Amniotic stem cell (primary cell): ENCODE measurements at regions not wholly inside any gene's neighbourhood (a gene's known extent, or its start where the extent isn't known, plus 50 kb on each side); places are given as distances from the start of the nearest gene placed in this dataset.

Source experiments
- DNase-seq: peaks from one replicate; lab custom pipeline; 2025; lab: John Stamatoyannopoulos, UW

DNA sequence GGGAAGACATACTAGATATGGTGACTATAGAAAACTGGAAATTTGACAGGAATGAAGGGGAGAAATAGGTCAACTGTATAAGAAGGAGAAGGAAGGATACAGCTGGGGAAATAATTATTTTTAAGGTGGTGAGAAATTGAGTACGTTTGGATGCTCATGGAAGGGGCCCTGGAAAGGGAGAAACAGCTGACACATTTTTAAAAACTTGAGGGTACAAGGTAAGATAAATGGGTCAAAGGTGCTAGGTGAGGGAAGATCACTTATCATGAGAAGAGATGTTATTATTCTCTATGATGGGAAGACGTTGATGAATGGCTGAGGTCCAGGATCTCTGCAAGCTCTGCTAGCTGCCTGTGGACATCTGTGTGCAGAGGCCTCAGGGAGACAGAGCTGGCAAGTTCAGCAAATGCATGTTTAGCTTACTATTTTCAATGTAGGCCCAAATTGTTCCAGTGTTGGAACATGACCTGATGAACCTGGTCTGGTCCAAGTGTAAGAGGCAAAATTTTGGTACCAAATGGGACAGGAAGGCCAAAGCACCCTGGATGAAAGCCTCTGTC, 181.7 kb downstream of the MTRR start:
- DNase-seq = no peak

- no peak for DNase-seq
Observed at GRCh38 chr5:8053270-8053669, 184.3 kb downstream of the MTRR start.

DNA sequence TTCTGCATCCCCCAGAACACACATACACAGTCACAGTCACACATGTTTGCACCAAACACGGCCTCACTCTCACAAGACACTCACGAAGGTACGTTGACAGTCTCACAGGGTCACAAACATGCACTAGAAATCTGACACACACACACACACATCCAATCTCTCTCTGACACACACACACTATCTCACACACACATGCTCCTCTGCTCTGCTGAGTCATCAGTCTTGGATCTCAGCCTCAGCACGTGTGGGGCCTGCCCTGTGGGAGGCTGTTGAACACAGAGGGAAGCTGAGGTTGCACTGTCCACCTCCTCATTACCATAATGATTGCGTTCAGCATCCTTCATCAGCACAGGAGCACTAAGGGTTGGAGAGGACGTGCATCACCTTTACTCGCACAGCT, 188.8 kb downstream of the MTRR start:
- DNase-seq = no peak

DNA sequence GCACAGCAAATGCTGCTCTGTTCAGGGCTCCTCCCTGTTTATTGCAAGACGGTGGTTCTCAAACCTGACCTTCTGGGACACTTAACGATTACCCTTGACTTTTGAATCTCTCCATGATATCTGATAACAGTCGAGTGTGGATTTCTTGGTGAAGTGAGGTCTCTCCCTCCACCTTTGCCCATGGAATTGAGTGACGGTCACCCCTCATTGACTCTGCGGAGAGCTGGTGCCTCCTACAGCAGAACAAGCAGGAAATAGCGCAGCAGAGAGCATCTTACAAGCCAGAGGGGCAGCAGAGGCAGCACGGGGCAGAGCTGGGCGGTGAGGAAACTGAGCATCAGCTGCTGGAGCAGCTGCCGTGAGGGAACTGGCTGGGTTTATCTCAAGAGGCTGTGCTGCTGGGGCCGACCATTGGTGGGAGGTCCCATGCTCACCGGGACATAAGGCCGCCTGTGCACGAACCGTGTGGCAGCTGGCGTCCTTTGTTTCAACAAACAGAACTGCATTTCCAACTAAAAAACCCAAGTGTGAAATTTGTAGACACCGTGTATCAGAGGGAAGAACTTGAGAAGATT, 189.8 kb downstream of the MTRR start:
- DNase-seq = no peak

GRCh38 chr5:8059337-8059736, 190.4 kb downstream of the MTRR start:
- DNase-seq = no peak

- DNase-seq = no peak
Observed at GRCh38 chr5:8060235-8060952, 191.4 kb downstream of the MTRR start.

DNA sequence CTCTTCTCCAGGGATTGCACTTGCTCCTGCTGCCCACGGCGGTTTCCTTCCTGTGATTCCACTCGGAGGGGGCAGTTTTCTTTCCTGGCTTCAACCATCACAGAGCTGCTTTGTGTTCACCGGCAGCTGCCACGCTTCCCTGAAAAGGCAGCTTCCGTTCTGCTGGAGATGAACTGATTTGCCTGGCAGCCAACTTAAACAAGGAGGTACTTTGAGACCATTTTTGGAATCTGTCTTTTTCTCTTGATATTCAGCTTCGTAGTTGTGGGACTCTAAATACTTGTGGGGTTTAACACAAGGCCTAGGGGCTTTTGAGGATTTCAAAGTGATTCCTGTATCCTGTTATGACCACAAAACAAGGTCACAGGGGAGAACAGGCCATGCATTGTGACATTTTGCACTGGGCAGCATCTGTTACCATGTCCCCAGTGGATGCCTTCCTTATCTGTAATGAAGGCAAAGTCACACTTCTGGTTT, 192.0 kb downstream of the MTRR start:
- DNase-seq = no peak

DNA sequence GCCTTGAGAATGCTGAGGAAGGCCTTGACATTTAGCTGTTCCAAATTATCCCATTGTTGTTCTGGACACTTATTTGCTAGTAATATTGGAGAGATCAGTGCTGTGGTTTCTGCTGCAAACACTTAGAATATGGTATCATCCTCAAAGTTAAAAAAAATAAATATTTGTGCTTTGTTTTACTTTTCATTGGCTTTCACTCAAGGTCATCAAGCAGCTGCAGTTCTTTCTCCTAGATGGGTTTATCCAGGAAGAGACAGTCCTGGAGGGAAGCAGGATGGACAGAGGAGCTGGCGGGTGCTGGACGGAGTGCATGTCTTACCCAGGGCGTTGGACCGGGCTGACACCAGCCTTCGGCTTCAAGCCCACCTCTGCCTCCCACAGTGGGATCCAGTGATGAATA, 193.6 kb downstream of the MTRR start:
- no peak for DNase-seq

DNA sequence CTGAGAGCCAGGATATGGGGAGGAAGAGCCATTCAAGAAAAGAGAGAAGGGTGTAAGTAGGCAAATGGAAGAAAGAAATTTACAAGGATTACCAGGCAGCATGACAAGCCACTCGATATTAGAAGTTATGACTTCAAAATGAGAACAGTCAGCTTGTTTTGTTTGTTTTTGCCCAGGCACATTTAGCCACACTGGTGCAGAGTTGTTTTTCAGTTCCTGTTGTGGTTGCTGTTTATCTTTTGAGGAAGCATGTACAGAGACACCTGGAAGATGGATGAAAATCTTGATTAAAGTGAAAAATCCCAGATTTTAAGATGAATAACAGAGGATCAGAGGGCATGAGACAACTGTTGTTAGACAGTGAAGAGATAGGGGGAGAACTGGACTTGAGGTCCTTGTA, 199.1 kb downstream of the MTRR start:
- no peak for DNase-seq

DNA sequence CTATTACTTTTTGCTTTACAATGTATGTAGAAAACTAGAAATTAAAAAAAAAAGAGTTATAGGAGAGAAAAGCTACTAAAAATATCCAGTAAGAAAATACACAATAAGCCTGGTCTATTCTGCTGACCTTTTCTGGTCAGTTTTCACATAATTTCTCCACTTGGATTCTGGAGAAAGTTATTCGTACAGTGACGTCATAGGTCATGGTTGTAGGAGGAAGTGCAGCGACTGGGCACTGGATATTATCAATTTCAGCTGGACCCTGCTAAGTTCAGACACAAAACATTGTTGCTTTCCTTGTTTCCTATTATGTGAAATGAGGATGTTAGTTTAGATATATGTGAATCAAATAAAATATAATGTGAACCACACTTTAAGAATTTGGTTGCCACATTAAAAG, 201.2 kb downstream of the MTRR start:
- no peak for DNase-seq

DNA sequence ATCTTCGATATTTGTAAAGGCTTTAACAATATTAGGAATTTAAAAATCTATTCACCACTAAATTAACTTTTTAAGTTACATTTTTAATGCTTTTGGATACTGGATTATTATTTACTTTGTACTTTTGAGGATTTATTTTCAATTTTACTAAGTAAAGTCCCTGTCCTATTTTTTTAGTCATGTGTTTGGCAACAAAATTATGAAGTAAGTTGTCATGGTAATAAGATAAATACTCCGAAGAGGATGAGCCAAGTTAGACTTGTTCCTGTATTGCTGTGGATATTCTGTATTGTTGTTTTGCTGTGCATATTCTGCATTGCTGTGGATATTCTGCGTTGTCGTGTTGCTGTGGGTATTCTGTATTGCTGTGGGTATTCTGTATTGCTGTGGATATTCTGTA, 210.1 kb downstream of the MTRR start:
- no peak for DNase-seq

DNA sequence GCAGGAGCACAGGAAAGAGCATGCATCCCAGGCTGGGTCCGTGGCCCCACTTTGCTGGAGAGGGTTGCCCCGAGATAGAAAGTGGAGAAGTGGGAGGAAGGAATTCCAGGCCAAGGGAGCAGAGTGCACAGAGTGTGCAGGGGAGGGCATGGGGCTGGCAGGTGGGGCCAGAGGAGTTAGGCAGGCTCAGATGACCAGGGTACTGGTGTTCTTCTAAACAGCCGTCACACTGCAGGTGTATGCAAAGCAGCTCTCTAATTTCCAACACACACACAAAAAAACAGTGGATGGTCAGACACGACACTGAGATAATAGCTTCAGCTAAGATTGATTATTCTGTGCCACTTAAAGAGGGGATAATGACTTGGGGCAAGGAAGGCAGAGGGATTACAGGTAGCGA, 212.2 kb downstream of the MTRR start:
- no peak for DNase-seq

GRCh38 chr5:8093669-8094068, 224.7 kb downstream of the MTRR start:
- DNase-seq = no peak

DNA sequence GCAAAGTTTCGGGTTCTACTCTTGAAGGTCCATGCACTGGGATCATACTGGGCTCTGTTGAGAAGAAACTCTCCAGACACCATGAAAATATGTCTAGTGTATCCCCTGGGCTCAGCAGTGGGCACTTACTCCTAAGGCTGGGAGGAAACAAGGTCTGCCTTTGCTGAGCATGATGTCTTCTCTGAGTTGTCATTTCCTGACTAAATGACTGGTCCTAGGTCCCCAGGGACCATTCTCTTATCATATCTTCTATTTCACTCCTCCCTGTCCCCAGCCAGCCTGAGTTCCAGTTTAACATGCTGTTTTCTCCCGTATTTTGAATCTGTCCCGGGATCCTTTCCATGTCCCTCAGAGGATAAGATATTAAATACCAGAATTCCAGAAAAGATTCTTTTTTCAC, 225.4 kb downstream of the MTRR start:
- DNase-seq = no peak

- no peak for DNase-seq
Observed at GRCh38 chr5:8097146-8097545, 228.2 kb downstream of the MTRR start.

DNA sequence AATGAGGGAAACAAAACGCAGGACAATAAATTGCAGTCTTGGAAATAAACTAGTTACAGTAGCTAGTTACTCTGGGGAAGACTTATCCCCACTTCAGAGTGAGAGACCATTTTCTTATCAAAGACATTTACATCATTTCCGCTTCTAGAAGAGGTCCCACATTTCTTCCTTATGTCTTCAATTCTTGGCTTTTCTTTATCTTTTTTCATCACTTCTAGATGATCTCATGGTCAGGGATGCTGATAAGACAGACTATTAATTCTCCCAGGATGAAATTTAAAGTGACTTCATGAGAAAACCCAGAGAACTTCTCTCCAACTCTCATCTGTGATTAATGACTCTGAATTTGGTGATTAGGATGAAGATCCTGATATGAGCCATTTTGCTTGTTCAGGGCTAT, 229.1 kb downstream of the MTRR start:
- no peak for DNase-seq

DNA sequence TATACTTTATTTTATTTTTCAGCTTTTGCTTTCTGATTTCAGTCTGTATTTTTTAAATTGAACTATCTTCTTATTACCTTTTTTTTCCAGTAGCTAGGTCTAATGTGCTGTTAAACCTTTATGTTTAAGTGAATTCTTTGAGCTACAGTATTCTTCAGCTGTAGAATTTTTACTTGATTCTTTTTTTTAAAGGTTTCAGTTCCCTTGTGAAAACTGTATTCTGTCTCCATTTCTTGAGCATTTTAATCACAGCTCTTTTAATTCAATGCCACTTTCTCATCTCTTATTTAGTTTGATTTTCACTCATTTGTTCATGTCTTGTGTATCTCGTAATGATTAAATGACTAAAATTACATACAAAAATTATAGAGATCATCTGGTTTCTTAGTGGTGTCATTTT, 233.8 kb downstream of the MTRR start:
- no peak for DNase-seq

- DNase-seq = no peak
Observed at GRCh38 chr5:8114597-8115266, 245.8 kb downstream of the MTRR start.

DNA sequence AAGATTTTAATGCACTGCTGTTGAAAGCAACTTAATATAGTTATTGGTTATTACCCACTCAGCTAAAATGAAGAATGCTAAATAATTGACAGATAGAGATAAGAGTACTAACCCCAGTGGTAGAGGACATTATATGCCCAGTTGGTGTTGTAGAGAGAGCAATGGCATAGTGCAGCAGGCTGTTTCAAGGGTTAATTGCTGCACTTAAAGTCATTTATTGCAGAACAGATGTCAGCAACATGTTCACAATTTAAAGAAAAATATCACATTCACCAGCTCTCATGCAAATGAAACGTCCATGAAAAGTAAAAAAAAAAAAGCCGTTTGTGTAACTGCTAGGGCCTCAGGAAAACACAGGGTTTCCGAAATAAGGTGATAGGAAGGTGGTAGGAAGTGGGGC, 254.6 kb downstream of the MTRR start:
- DNase-seq = no peak

DNA sequence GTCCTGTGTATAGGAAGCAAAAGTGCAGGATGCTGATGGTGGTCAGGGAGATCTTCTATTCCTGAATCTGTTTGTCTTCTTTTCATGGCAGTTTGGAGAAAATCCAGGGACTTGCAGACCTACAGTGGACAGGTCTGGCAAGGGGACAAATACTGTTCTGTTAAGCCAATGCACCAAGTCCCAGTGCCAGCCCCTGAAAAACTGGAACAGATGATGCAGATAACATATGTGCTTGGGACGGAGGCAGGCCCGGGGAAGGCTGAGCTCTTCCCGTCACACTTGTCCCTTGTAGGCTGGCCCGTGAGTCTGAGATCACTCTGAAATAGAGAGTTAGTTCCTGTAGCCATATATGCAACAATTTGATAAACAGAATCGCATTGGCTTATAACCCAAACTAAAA, 265.7 kb downstream of the MTRR start:
- DNase-seq = no peak

DNA sequence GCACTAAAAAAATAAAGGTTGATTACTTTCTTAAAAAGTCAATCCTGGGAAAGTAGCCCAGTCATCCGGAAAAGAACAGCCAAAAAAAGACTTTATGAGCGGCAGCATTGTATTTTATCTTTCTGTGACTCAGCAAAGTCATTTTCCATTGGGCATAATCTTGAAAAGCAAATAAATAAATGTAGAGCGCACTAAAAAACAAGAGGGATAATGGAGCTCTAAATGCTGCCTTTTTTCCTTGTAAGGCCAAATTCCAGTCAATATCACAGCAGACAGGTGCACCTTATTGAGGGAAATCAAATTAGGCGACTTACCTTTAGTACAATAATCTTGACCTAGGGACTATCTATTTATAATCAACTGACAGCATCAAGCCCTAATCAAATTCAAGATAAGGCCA, 266.8 kb downstream of the MTRR start:
- no peak for DNase-seq

DNA sequence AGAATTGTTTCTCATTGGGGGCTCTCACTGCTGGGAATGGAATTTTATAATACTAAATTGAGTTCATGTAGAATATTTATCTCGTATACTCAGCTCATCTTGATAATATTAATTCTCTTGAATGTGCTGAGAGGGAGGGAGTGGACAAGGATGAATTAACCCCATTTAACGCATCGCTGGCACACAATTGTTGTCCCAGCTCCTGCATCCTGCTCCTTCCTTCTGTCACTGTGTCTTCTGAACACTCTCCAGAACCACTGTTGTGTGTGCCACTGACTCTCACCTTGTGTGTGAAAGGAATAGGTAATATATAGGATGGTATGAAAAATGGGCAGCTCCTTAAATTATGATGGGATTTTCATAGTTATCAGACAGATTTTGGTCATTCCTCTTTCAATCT, 267.3 kb downstream of the MTRR start:
- DNase-seq = no peak

GRCh38 chr5:8137941-8138550, 269.1 kb downstream of the MTRR start:
- no peak for DNase-seq
